Stomach (tissue), 8 donors: ENCODE measurements at regions not wholly inside any gene's neighbourhood (a gene's known extent, or its start where the extent isn't known, plus 50 kb on each side); places are given as distances from the start of the nearest gene placed in this dataset.

Experiments used
- DNase-seq, 2 donors: peaks; one replicate each; pipeline versions ENCODE4 v3.0.0 to v3.0.0-alpha.2; 2013 to 2019
- H3K27ac ChIP-seq, 5 donors: fragments of 200-600 bp in 4 of 5; sonication (generic) in 4 of 5; one replicate each; pipeline ENCODE4 v1.5.1; 2013 to 2019; ENCODE audit warnings: mild to moderate bottlenecking in 1 of 5, moderate library complexity in 1 of 5
- H3K27me3 ChIP-seq, 3 donors: fragments of 200-600 bp; sonication (generic); one replicate each; pipeline ENCODE4 v1.5.1; 2017 to 2019; ENCODE audit warnings: mixed run types in 1 of 3
- H3K36me3 ChIP-seq, 4 donors: fragments of 200-600 bp; sonication (generic); 1 replicate in 3 of 4; 2 replicates in 1 of 4; pipeline ENCODE4 v1.5.1; 2016 to 2019
- H3K4me1 ChIP-seq, 4 donors: fragments of 200-600 bp; sonication (generic); one replicate each; pipeline ENCODE4 v1.5.1; 2016 to 2019
- H3K4me3 ChIP-seq, 4 donors: fragments of 200-600 bp; sonication (generic) in 3 of 4; one replicate each; pipeline ENCODE4 v1.5.1; 2016 to 2019; ENCODE audit warnings: mild to moderate bottlenecking in 1 of 4
- H3K9me3 ChIP-seq, 4 donors: fragments of 200-600 bp; sonication (generic); one replicate each; pipeline ENCODE4 v1.5.1; 2016 to 2019
- CTCF ChIP-seq, 7 experiments: fragments of 450-650 bp in 4 of 7; fragments of 200-600 bp in 3 of 7; sonication (generic) in 3 of 7; IDR thresholded peaks; one replicate each; pipeline ENCODE4 v1.5.1; 2016 to 2019; ENCODE audit warnings: antibody characterized with exemption in 7 of 7, control low read depth in 2 of 7, mild to moderate bottlenecking in 1 of 7
- EP300 ChIP-seq: sonication (generic); formaldehyde crosslinking; IDR thresholded peaks from one replicate; pipeline ENCODE4 v1.6.1; 2017; ENCODE audit warnings: antibody characterized with exemption
- POLR2A ChIP-seq, 4 donors: fragments of 450-650 bp; IDR thresholded peaks; one replicate each; pipeline ENCODE4 v1.6.1; 2016; ENCODE audit warnings: antibody characterized with exemption in 4 of 4, control low read depth in 2 of 4, mild to moderate bottlenecking in 1 of 4, moderate library complexity in 1 of 4
- POLR2AphosphoS5 ChIP-seq, 3 donors: sonication (generic); formaldehyde crosslinking; IDR thresholded peaks; one replicate each; pipeline ENCODE4 v1.6.1; 2016; ENCODE audit warnings: antibody characterized with exemption in 3 of 3
- WGBS, 5 donors: extraction: QIAGEN DNeasy Blood & Tissue Kit in 3 of 5; methylation state at CpG; one replicate each; pipeline versions ENCODE4 v1.1.5 to v1.1.7; 2013 to 2018; 5-methylcytosine and 5-hydroxymethylcytosine counted together
- intact Hi-C: fragments of 100-400 bp; cut with DNase I; formaldehyde crosslinking; loops from one replicate; pipeline ENCODE4 v1.15.1; 2023; ENCODE audit warnings: low total_unique reads
- donor health status: healthy with polysubstance abuse.
- donor health status: Bipolar disorder and iron deficiency.
- donor health status: healthy.

- Histone ChIP-seq H3K4me1 (peaks cover 0 to 24% (median 18%) of the 10 kb centered on the region in 4 donors), H3K4me3 (no peak overlapping the region), H3K36me3 (no peaks in the 10 kb centered on the region), H3K9me3 (peaks cover 0 to 4% (median 2%) of the 10 kb centered on the region in 4 donors), H3K27ac (no peak overlapping the region), H3K27me3 (no peaks in the 10 kb centered on the region)
- intact Hi-C loops, result no loop called here
- DNase-seq, result no peak
- TF ChIP-seq CTCF (IDR thresholded peaks at IDR 0.05) (no peak), POLR2A (IDR thresholded peaks at IDR 0.05) (no peak), POLR2AphosphoS5 (IDR thresholded peaks at IDR 0.05) (no peak), EP300 (no peak)
- WGBS, 5 donors, result 81 to 89% (median 84%) methylated on average over 4 of the region's 4 CpGs
These were observed 364.8 kb downstream of the SOX9 start for GRCh38 chr17:72485596-72485995.

- intact Hi-C loops, result no loop called here
- H3K4me3 ChIP-seq, result no peak overlapping the region
- DNase-seq, result no peak
- peaks cover 0 to 24% (median 18%) of the 10 kb centered on the region in 4 donors for H3K4me1 ChIP-seq
- no peaks in the 10 kb centered on the region for H3K27me3 ChIP-seq
- no peak overlapping the region for H3K27ac ChIP-seq
- no peaks in the 10 kb centered on the region for H3K36me3 ChIP-seq
- no peak for TF ChIP-seq CTCF (IDR thresholded peaks at IDR 0.05)
- TF ChIP-seq EP300, result no peak
- no peak for TF ChIP-seq POLR2AphosphoS5 (IDR thresholded peaks at IDR 0.05)
- TF ChIP-seq POLR2A (IDR thresholded peaks at IDR 0.05), result no peak
- peaks cover 0 to 10% (median 8%) of the 10 kb centered on the region in 4 donors for H3K9me3 ChIP-seq
These were observed 366.0 kb downstream of the SOX9 start for GRCh38 chr17:72486806-72487205.

- DNase-seq, result no peak
- peaks cover 0 to 24% (median 18%) of the 10 kb centered on the region in 4 donors for H3K4me1 ChIP-seq
- 49 to 58% (median 53%) methylated on average over 19 of the region's 19 CpGs for WGBS, 5 donors
- peak overlapping the region in 4 of 5 donors; percentile 50 to 71 (median 56) for H3K27ac ChIP-seq
- H3K9me3 ChIP-seq, result peaks cover 0 to 10% (median 8%) of the 10 kb centered on the region in 4 donors
- TF ChIP-seq POLR2AphosphoS5 (IDR thresholded peaks at IDR 0.05) (no peak), CTCF (IDR thresholded peaks at IDR 0.05) (no peak)
- no peak overlapping the region for H3K4me3 ChIP-seq
- intact Hi-C loops, result no loop called here
- H3K36me3 ChIP-seq, result no peaks in the 10 kb centered on the region
- H3K27me3 ChIP-seq, result no peaks in the 10 kb centered on the region
These were observed 367.1 kb downstream of the SOX9 start for GRCh38 chr17:72487731-72488494.

GRCh38 chr17:72488555-72489271 lies 367.9 kb downstream of the SOX9 start:
- H3K27ac ChIP-seq, result peak overlapping the region; percentile 25 to 77 (median 57)
- 21 to 33% (median 23%) methylated on average over 11 of the region's 11 CpGs for WGBS, 5 donors
- intact Hi-C loops, result no loop called here
- TF ChIP-seq CTCF (IDR thresholded peaks at IDR 0.05), result no peak
- TF ChIP-seq POLR2A (IDR thresholded peaks at IDR 0.05), result no peak
- no peak for TF ChIP-seq EP300
- TF ChIP-seq POLR2AphosphoS5 (IDR thresholded peaks at IDR 0.05), result no peak
- DNase-seq, result peak; percentile 36 to 72
- H3K4me3 ChIP-seq, result no peak overlapping the region
- no peaks in the 10 kb centered on the region for H3K27me3 ChIP-seq
- peaks cover 0 to 24% (median 18%) of the 10 kb centered on the region in 4 donors for H3K4me1 ChIP-seq
- H3K9me3 ChIP-seq, result peaks cover 0 to 10% (median 8%) of the 10 kb centered on the region in 4 donors
- H3K36me3 ChIP-seq, result no peaks in the 10 kb centered on the region
